HEK293 (cell line): ENCODE measurements at regions not wholly inside any gene's neighbourhood (a gene's known extent, or its start where the extent isn't known, plus 50 kb on each side); places are given as distances from the start of the nearest gene placed in this dataset.

Experiments
- CTCF ChIA-PET: fragments of 350-600 bp; formaldehyde crosslinking; extraction: SDS; loops from one replicate; lab custom pipeline; 2021; ENCODE audit warnings: antibody characterized with exemption; lab: Yijun Ruan, JAX
- POLR2A ChIA-PET: fragments of 300-600 bp; formaldehyde crosslinking; extraction: SDS; loops from one replicate; lab custom pipeline; 2020; ENCODE audit warnings: antibody characterized with exemption, inconsistent platforms; lab: Yijun Ruan, JAX
- H3K27ac ChIP-seq: fragments of 200-500 bp; sonication (Bioruptor generic); 2 replicates; pipeline ENCODE4 v1.5.1; 2014; ENCODE audit warnings: low read depth, low read length, control low read depth, inconsistent platforms; ENCODE audit errors: extremely low read depth
- H3K36me3 ChIP-seq, 2 experiments: fragments of 200-500 bp in 1 of 2; sonication (Bioruptor generic) in 1 of 2; 1 replicate in 1 of 2; 2 replicates in 1 of 2; pipeline ENCODE4 v1.5.1; 2014 to 2017; ENCODE audit warnings: inconsistent platforms in 2 of 2, low read length in 2 of 2; ENCODE audit not compliant: control insufficient read depth in 2 of 2, insufficient read depth in 1 of 2
- H3K4me1 ChIP-seq: fragments of 200-500 bp; sonication (Bioruptor generic); 2 replicates; pipeline ENCODE4 v1.5.1; 2014; ENCODE audit warnings: mild to moderate bottlenecking, low read length, inconsistent platforms; ENCODE audit not compliant: control insufficient read depth, insufficient read depth
- H3K4me3 ChIP-seq: 2 replicates; pipeline ENCODE4 v1.5.1; 2011; ENCODE audit warnings: low read depth, mild to moderate bottlenecking, control low read depth, low read length, moderate library complexity
- H3K9me3 ChIP-seq: fragments of 200-500 bp; sonication (Bioruptor generic); 2 replicates; pipeline ENCODE4 v1.5.1; 2014; ENCODE audit warnings: low read depth, low read length, inconsistent platforms; ENCODE audit not compliant: control insufficient read depth, insufficient read depth
- GFI1B ChIP-seq: fragments of 450-650 bp; formaldehyde crosslinking; IDR thresholded peaks from 2 replicates; pipeline ENCODE4 v1.5.1; 2016; ENCODE audit warnings: missing biosample characterization, missing genetic modification characterization
- KLF10 ChIP-seq: fragments of 450-650 bp; IDR thresholded peaks from 2 replicates; pipeline ENCODE4 v1.5.1; 2018; ENCODE audit warnings: missing biosample characterization, mild to moderate bottlenecking, missing genetic modification characterization
- KLF17 ChIP-seq: fragments of 450-650 bp; formaldehyde crosslinking; IDR thresholded peaks from 2 replicates; pipeline ENCODE4 v1.5.1; 2016; ENCODE audit warnings: missing biosample characterization, missing genetic modification characterization
- PRDM4 ChIP-seq: fragments of 450-650 bp; formaldehyde crosslinking; IDR thresholded peaks from 2 replicates; pipeline ENCODE4 v1.5.1; 2017; ENCODE audit warnings: missing biosample characterization, missing genetic modification characterization
- ZNF114 ChIP-seq: fragments of 450-650 bp; formaldehyde crosslinking; IDR thresholded peaks from 2 replicates; pipeline ENCODE4 v1.5.0; 2017; ENCODE audit warnings: missing biosample characterization, missing genetic modification characterization
- ZNF121 ChIP-seq: fragments of 450-650 bp; formaldehyde crosslinking; IDR thresholded peaks from 2 replicates; pipeline ENCODE4 v1.5.1; 2016; ENCODE audit warnings: missing biosample characterization, missing genetic modification characterization
- ZNF133 ChIP-seq: fragments of 450-650 bp; formaldehyde crosslinking; IDR thresholded peaks from 2 replicates; pipeline ENCODE4 v1.5.1; 2016; ENCODE audit warnings: missing biosample characterization, missing genetic modification characterization
- ZNF211 ChIP-seq: fragments of 450-650 bp; formaldehyde crosslinking; IDR thresholded peaks from 2 replicates; pipeline ENCODE4 v1.5.1; 2016; ENCODE audit warnings: low read depth, missing biosample characterization, missing genetic modification characterization
- ZNF214 ChIP-seq: fragments of 450-650 bp; formaldehyde crosslinking; IDR thresholded peaks from 2 replicates; pipeline ENCODE4 v1.5.1; 2017; ENCODE audit warnings: missing biosample characterization, mild to moderate bottlenecking, missing genetic modification characterization, borderline replicate concordance
- ZNF23 ChIP-seq: fragments of 450-650 bp; formaldehyde crosslinking; IDR thresholded peaks from 2 replicates; pipeline ENCODE4 v1.5.1; 2016; ENCODE audit warnings: missing biosample characterization, missing genetic modification characterization, borderline replicate concordance
- ZNF274 ChIP-seq, 2 experiments: fragments of 200-500 bp in 1 of 2; fragments of 450-650 bp in 1 of 2; sonication (Bioruptor generic) in 1 of 2; formaldehyde crosslinking in 1 of 2; IDR thresholded peaks; 2 replicates each; pipeline versions ENCODE4 v1.5.1 to v1.6.1; 2014 to 2016; ENCODE audit warnings: borderline replicate concordance in 1 of 2, inconsistent platforms in 1 of 2, low read length in 1 of 2, missing biosample characterization in 1 of 2, missing genetic modification characterization in 1 of 2
- ZNF335 ChIP-seq: fragments of 450-650 bp; formaldehyde crosslinking; conservative IDR thresholded peaks from 2 replicates; pipeline ENCODE4 v1.5.1; 2016; ENCODE audit warnings: missing biosample characterization, missing genetic modification characterization
- ZNF629 ChIP-seq: fragments of 450-650 bp; formaldehyde crosslinking; IDR thresholded peaks from 2 replicates; pipeline ENCODE4 v1.5.1; 2017; ENCODE audit warnings: missing biosample characterization, missing genetic modification characterization
- ZNF658 ChIP-seq: fragments of 450-650 bp; formaldehyde crosslinking; IDR thresholded peaks from 2 replicates; pipeline ENCODE4; 2016; ENCODE audit warnings: missing biosample characterization, missing genetic modification characterization
- ZNF660 ChIP-seq: fragments of 450-650 bp; IDR thresholded peaks from 2 replicates; pipeline ENCODE4 v1.5.1; 2018; ENCODE audit warnings: missing biosample characterization, mild to moderate bottlenecking, missing genetic modification characterization
- ZNF792 ChIP-seq: fragments of 450-650 bp; formaldehyde crosslinking; IDR thresholded peaks from 2 replicates; pipeline ENCODE4 v1.5.1; 2016; ENCODE audit warnings: missing biosample characterization, missing genetic modification characterization
- ZSCAN16 ChIP-seq: fragments of 450-650 bp; formaldehyde crosslinking; IDR thresholded peaks from 2 replicates; pipeline ENCODE4 v1.5.1; 2016; ENCODE audit warnings: missing biosample characterization, missing genetic modification characterization
- ZSCAN30 ChIP-seq: fragments of 450-650 bp; IDR thresholded peaks from 2 replicates; pipeline ENCODE4 v1.5.1; 2018; ENCODE audit warnings: missing biosample characterization, mild to moderate bottlenecking, missing genetic modification characterization, moderate library complexity
- TF ChIP-seq, protein P1 (sequence below): fragments of 450-650 bp; formaldehyde crosslinking; IDR thresholded peaks from 2 replicates; pipeline ENCODE4 v1.5.1; 2016; ENCODE audit warnings: missing biosample characterization, missing genetic modification characterization
- TF ChIP-seq, protein P2 (sequence below): fragments of 450-650 bp; formaldehyde crosslinking; IDR thresholded peaks from 2 replicates; pipeline ENCODE4 v1.5.1; 2016; ENCODE audit warnings: missing biosample characterization, missing genetic modification characterization
- TF ChIP-seq, protein P3 (sequence below): fragments of 450-650 bp; formaldehyde crosslinking; IDR thresholded peaks from 2 replicates; pipeline ENCODE4 v1.5.1; 2016; ENCODE audit warnings: missing biosample characterization, missing genetic modification characterization
- TF ChIP-seq, protein P4 (sequence below): fragments of 450-650 bp; formaldehyde crosslinking; IDR thresholded peaks from 2 replicates; pipeline ENCODE4 v1.5.1; 2016; ENCODE audit warnings: missing biosample characterization, missing genetic modification characterization, low read depth

DNA sequence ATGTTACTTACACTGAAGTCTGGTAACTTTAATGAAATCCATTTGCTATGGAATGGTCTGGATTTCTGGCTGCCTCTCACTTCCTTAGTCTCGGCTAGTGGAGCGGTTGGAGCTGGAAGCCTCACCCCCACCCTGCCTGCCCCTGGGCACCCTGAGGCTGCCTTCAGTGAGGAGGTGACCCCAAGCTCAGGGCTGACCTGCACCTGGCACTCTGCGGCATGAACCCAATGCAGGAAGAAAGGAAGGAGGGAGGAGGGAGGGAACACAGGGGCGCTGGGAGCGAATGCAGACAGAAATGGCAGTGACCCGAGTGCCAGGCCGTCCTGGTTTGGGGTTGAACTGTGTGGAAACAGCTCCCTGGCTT lies 353.1 kb downstream of the TMEM121 start:
- no peaks in the 10 kb centered on the region for H3K4me1 ChIP-seq
- H3K4me3 ChIP-seq = no peak overlapping the region
- no peak overlapping the region for H3K27ac ChIP-seq
- no peaks in the 10 kb centered on the region for H3K36me3 ChIP-seq
- ChIA-PET CTCF (no interaction called here), POLR2A (no interaction called here)
- H3K9me3 ChIP-seq = no peaks in the 10 kb centered on the region
- TF ChIP-seq ZNF658 (tag by site-specific recombination) = no peak
- no peak for TF ChIP-seq ZSCAN30 (tag by site-specific recombination)
- no peak for TF ChIP-seq ZNF121
- TF ChIP-seq ZNF792 = no peak
- TF ChIP-seq ZNF660 (tag by site-specific recombination) = no peak
- TF ChIP-seq ZNF214 (tag by site-specific recombination) = no peak
- TF ChIP-seq PRDM4 (tag by site-specific recombination) = no peak
- no peak for TF ChIP-seq ZNF23 (tag by site-specific recombination)
- no peak for TF ChIP-seq ZNF274 (IDR thresholded peaks at IDR 0.05; ENCODE audit: low read length)
- TF ChIP-seq ZNF274 (tag by site-specific recombination; IDR thresholded peaks at IDR 0.05; ENCODE audit: borderline replicate concordance) = no peak
- TF ChIP-seq ZNF133 (tag by site-specific recombination) = no peak
- TF ChIP-seq ZNF629 (tag by site-specific recombination) = no peak

DNA sequence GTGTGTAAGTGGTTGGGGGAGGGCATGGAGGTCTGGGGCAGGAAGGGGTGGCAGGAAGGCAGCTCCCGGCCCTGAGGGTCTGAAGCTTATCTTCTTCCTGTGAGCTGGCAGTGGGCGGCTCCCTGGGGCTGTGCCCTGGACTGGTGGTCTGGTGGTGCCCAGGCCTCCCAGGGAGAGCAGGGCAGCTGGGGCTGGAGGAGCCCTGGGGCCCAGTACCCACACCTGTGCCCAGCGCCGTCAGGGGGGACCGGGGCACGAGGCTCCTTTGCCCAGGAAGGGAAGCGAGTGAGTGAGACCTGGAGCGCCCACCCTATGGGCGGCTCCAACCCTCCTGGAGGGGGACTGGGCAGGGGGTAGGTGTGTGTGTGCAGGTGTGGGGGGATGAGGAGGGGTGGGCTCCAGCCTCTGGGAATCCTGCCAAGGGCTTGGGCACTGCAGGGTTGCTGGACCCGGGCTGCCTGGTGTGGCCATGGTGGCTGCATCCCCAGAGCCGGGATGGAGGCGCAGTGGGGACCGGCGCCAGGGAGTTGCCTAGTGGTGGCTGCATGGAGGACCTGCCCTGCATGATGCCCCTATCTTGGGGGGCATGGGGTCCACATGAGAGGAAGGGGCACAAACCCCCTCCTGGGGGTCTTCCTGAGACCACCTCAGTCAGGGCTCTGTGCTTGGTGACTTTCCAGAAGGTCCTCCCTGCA lies 353.6 kb downstream of the TMEM121 start:
- no peak overlapping the region for H3K27ac ChIP-seq
- POLR2A ChIA-PET = no interaction called here

GRCh38 chr14:105880616-105881015 lies 354.2 kb downstream of the TMEM121 start:
- Histone ChIP-seq H3K36me3 (no peaks in the 10 kb centered on the region), H3K4me1 (no peaks in the 10 kb centered on the region), H3K27ac (no peak overlapping the region), H3K9me3 (no peaks in the 10 kb centered on the region), H3K4me3 (no peak overlapping the region)
- ChIA-PET POLR2A (no interaction called here), CTCF (interaction anchor here (0.7 kb wide), 1 partner anchor 981 kb away, joined by 4 read pairs; no protein-coding TSS in a partner anchor)
- TF ChIP-seq ZNF211 (no peak), GFI1B (no peak), ZNF114 (tag by site-specific recombination) (no peak), KLF10 (no peak), ZNF335 (tag by site-specific recombination) (no peak), KLF17 (tag by site-specific recombination) (no peak)
- TF ChIP-seq, protein P1, sequence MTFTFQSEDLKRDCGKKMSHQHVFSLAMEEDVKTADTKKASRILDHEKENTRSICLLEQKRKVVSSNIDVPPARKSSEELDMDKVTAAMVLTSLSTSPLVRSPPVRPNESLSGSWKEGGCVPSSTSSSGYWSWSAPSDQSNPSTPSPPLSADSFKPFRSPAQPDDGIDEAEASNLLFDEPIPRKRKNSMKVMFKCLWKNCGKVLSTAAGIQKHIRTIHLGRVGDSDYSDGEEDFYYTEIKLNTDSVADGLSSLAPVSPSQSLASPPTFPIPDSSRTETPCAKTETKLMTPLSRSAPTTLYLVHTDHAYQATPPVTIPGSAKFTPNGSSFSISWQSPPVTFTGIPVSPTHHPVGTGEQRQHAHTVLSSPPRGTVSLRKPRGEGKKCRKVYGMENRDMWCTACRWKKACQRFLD (tag by site-specific recombination) = no peak
- TF ChIP-seq, protein P2, sequence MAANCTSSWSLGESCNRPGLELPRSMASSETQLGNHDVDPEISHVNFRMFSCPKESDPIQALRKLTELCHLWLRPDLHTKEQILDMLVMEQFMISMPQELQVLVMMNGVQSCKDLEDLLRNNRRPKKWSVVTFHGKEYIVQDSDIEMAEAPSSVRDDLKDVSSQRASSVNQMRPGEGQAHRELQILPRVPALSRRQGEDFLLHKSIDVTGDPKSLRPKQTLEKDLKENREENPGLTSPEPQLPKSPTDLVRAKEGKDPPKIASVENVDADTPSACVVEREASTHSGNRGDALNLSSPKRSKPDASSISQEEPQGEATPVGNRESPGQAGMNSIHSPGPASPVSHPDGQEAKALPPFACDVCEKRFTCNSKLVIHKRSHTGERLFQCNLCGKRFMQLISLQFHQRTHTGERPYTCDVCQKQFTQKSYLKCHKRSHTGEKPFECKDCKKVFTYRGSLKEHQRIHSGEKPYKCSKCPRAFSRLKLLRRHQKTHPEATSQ = no peak
- TF ChIP-seq, protein P3, sequence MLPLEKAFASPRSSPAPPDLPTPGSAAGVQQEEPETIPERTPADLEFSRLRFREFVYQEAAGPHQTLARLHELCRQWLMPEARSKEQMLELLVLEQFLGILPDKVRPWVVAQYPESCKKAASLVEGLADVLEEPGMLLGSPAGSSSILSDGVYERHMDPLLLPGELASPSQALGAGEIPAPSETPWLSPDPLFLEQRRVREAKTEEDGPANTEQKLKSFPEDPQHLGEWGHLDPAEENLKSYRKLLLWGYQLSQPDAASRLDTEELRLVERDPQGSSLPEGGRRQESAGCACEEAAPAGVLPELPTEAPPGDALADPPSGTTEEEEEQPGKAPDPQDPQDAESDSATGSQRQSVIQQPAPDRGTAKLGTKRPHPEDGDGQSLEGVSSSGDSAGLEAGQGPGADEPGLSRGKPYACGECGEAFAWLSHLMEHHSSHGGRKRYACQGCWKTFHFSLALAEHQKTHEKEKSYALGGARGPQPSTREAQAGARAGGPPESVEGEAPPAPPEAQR (tag by site-specific recombination) = no peak
- TF ChIP-seq, protein P4, sequence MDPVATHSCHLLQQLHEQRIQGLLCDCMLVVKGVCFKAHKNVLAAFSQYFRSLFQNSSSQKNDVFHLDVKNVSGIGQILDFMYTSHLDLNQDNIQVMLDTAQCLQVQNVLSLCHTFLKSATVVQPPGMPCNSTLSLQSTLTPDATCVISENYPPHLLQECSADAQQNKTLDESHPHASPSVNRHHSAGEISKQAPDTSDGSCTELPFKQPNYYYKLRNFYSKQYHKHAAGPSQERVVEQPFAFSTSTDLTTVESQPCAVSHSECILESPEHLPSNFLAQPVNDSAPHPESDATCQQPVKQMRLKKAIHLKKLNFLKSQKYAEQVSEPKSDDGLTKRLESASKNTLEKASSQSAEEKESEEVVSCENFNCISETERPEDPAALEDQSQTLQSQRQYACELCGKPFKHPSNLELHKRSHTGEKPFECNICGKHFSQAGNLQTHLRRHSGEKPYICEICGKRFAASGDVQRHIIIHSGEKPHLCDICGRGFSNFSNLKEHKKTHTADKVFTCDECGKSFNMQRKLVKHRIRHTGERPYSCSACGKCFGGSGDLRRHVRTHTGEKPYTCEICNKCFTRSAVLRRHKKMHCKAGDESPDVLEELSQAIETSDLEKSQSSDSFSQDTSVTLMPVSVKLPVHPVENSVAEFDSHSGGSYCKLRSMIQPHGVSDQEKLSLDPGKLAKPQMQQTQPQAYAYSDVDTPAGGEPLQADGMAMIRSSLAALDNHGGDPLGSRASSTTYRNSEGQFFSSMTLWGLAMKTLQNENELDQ (tag by site-specific recombination) = no peak

More for the DNA sequence above, 353.6 kb downstream of the TMEM121 start:
- CTCF ChIA-PET = no interaction called here
- TF ChIP-seq ZSCAN16 (tag by site-specific recombination) = no peak
- Histone ChIP-seq H3K9me3 (no peaks in the 10 kb centered on the region), H3K4me3 (no peak overlapping the region), H3K4me1 (no peaks in the 10 kb centered on the region), H3K36me3 (no peaks in the 10 kb centered on the region)
